DMS153 treated with DMSO at 0.1 percent for 48 hours (cell line): ENCODE measurements at regions not wholly inside any gene's neighbourhood (a gene's known extent, or its start where the extent isn't known, plus 50 kb on each side); places are given as distances from the start of the nearest gene placed in this dataset.

Experiments used
- DNase-seq: peaks from one replicate; lab custom pipeline; 2025; ENCODE audit not compliant: unreplicated experiment; lab: John Stamatoyannopoulos, UW

- DNase-seq, result no peak
Observed at GRCh38 chr3:13266005-13266404, 154.1 kb downstream of the NUP210 start.

GRCh38 chr3:13265507-13265906 lies 154.6 kb downstream of the NUP210 start:
- no peak for DNase-seq

- no peak for DNase-seq
Observed at GRCh38 chr3:13265016-13265415, 155.1 kb downstream of the NUP210 start.

- no peak for DNase-seq
Observed at GRCh38 chr3:13264468-13264795, 155.7 kb downstream of the NUP210 start.

- no peak for DNase-seq
Observed at GRCh38 chr3:13263770-13264467, 156.2 kb downstream of the NUP210 start.

- no peak for DNase-seq
Observed at GRCh38 chr3:13262493-13263211, 157.5 kb downstream of the NUP210 start.

GRCh38 chr3:13261892-13262291 lies 158.2 kb downstream of the NUP210 start:
- DNase-seq, result no peak

GRCh38 chr3:13261104-13261830 lies 158.9 kb downstream of the NUP210 start:
- no peak for DNase-seq

- DNase-seq, result no peak
Observed at GRCh38 chr3:13260259-13261103, 159.6 kb downstream of the NUP210 start.

- DNase-seq, result no peak
Observed at GRCh38 chr3:13259831-13260230, 160.3 kb downstream of the NUP210 start.

GRCh38 chr3:13258986-13259514 lies 161.1 kb downstream of the NUP210 start:
- no peak for DNase-seq

- no peak for DNase-seq
Observed at GRCh38 chr3:13258280-13258679, 161.8 kb downstream of the NUP210 start.

GRCh38 chr3:13257666-13258065 lies 162.5 kb downstream of the NUP210 start:
- DNase-seq, result no peak

- no peak for DNase-seq
Observed at GRCh38 chr3:13256845-13257244, 163.3 kb downstream of the NUP210 start.

GRCh38 chr3:13254028-13254951 lies 165.8 kb downstream of the NUP210 start:
- no peak for DNase-seq

GRCh38 chr3:13253208-13253937 lies 166.7 kb downstream of the NUP210 start:
- no peak for DNase-seq

GRCh38 chr3:13252207-13252606 lies 167.9 kb downstream of the NUP210 start:
- no peak for DNase-seq

- no peak for DNase-seq
Observed at GRCh38 chr3:13251166-13251903, 168.8 kb downstream of the NUP210 start.
